PC-9 (cell line): ENCODE measurements at regions not wholly inside any gene's neighbourhood (a gene's known extent, or its start where the extent isn't known, plus 50 kb on each side); places are given as distances from the start of the nearest gene placed in this dataset.

Experiments
- BruUV-seq: library from RNA; stranded (reverse); fragments of 400-500 nt; replicated peaks from 2 replicates; lab custom pipeline; 2021; lab: Mats Ljungman, UMichigan
- CTCF ChIA-PET: fragments of 300-600 bp; sonication (Branson Sonifier 250); formaldehyde crosslinking; loops from one replicate; lab custom pipeline; 2022; ENCODE audit warnings: antibody characterized with exemption; lab: Charles Lee
- POLR2A ChIA-PET: fragments of 300-600 bp; sonication (Branson Sonifier 250); formaldehyde crosslinking; loops from one replicate; lab custom pipeline; 2022; ENCODE audit warnings: antibody characterized with exemption; ENCODE audit not compliant: unreplicated experiment; lab: Charles Lee
- DNase-seq, 2 experiments: peaks; one replicate each; pipeline versions ENCODE4 v3.0.0 to v3.0.0-alpha.2; 2015 to 2022; ENCODE audit warnings: mixed read lengths in 1 of 2
- H2AFZ ChIP-seq: fragments of 200-600 bp; sonication (generic); 2 replicates; pipeline ENCODE4 v1.8.1; 2017; ENCODE audit warnings: antibody characterized with exemption
- H3F3A ChIP-seq: fragments of 200-600 bp; sonication (generic); 2 replicates; pipeline ENCODE4 v1.8.1; 2017; ENCODE audit warnings: antibody characterized with exemption, mild to moderate bottlenecking, low read depth; ENCODE audit not compliant: insufficient read depth
- H3K27ac ChIP-seq: fragments of 200-600 bp; sonication (generic); 2 replicates; pipeline ENCODE4 v1.6.1; 2016; ENCODE audit warnings: mixed run types
- H3K27me3 ChIP-seq: fragments of 200-600 bp; sonication (generic); 2 replicates; pipeline ENCODE4 v1.6.1; 2016; ENCODE audit warnings: low read depth, mixed run types; ENCODE audit not compliant: insufficient read depth
- H3K36me3 ChIP-seq: fragments of 200-600 bp; sonication (generic); 2 replicates; pipeline ENCODE4 v1.6.1; 2016; ENCODE audit warnings: low read depth, mixed run types
- H3K4me1 ChIP-seq: fragments of 200-600 bp; sonication (generic); replicated peaks from 2 replicates; pipeline ENCODE4 v1.6.1; 2016; ENCODE audit warnings: mixed run types; ENCODE audit not compliant: insufficient read depth
- H3K4me2 ChIP-seq: fragments of 200-600 bp; sonication (generic); 2 replicates; pipeline ENCODE4 v1.6.1; 2017; ENCODE audit warnings: mixed run types
- H3K4me3 ChIP-seq: fragments of 200-600 bp; sonication (generic); 2 replicates; pipeline ENCODE4 v1.6.1; 2016; ENCODE audit warnings: mixed run types
- H3K79me2 ChIP-seq: fragments of 200-600 bp; sonication (generic); 2 replicates; pipeline ENCODE4 v1.6.1; 2017; ENCODE audit warnings: low read depth, mixed run types
- H3K9me2 ChIP-seq: fragments of 200-600 bp; sonication (generic); 2 replicates; pipeline ENCODE4 v1.8.1; 2017; ENCODE audit warnings: mild to moderate bottlenecking; ENCODE audit not compliant: insufficient read depth
- H3K9me3 ChIP-seq: fragments of 200-600 bp; sonication (generic); 2 replicates; pipeline ENCODE4 v1.8.1; 2016; ENCODE audit warnings: low read depth; ENCODE audit not compliant: insufficient read depth
- H4K20me1 ChIP-seq: fragments of 200-600 bp; sonication (generic); 2 replicates; pipeline ENCODE4 v1.8.1; 2017; ENCODE audit not compliant: insufficient read depth
- EZH2 ChIP-seq: fragments of 200-600 bp; sonication (generic); IDR thresholded peaks from 2 replicates; pipeline ENCODE4 v1.8.0; 2017; ENCODE audit warnings: antibody characterized with exemption, low read depth
- intact Hi-C: fragments of 100-400 bp; cut with micrococcal nuclease; formaldehyde crosslinking; loops from one replicate; pipeline ENCODE4 v1.10.0; 2022; ENCODE audit not compliant: unreplicated experiment
- TF ChIP-seq, protein P1 (sequence below): fragments of 200-600 bp; sonication (generic); conservative IDR thresholded peaks from 2 replicates; pipeline ENCODE4 v1.6.1; 2017; ENCODE audit warnings: mixed run types, antibody characterized with exemption, mild to moderate bottlenecking, moderate library complexity

DNA sequence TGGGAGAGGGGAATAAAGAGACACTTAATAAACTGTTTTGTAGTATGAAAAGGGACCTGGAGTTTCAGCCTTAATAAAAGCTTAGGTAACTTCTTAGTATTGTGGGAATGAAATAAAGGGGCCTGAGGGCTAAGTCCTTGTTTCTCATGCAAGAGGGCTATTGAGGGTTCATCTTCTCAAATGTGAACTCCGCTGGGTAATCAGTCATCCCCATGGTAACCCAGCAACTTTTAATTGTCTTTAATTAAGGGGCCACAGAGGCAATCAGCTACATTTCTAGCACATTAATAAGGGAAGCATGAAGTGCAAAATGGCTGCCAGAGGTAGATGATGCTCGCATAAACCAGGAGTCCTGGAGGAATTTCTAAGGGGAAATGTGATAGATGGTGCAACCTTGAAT lies 1784.2 kb upstream of the CELF4 start:
- H3K9me3 ChIP-seq: no peaks in the 10 kb centered on the region
- TF ChIP-seq, protein P1, sequence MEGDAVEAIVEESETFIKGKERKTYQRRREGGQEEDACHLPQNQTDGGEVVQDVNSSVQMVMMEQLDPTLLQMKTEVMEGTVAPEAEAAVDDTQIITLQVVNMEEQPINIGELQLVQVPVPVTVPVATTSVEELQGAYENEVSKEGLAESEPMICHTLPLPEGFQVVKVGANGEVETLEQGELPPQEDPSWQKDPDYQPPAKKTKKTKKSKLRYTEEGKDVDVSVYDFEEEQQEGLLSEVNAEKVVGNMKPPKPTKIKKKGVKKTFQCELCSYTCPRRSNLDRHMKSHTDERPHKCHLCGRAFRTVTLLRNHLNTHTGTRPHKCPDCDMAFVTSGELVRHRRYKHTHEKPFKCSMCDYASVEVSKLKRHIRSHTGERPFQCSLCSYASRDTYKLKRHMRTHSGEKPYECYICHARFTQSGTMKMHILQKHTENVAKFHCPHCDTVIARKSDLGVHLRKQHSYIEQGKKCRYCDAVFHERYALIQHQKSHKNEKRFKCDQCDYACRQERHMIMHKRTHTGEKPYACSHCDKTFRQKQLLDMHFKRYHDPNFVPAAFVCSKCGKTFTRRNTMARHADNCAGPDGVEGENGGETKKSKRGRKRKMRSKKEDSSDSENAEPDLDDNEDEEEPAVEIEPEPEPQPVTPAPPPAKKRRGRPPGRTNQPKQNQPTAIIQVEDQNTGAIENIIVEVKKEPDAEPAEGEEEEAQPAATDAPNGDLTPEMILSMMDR: no peak
- no peak for TF ChIP-seq EZH2
- no peak overlapping the region for H3K4me2 ChIP-seq
- intact Hi-C loops: no loop called here
- H4K20me1 ChIP-seq: no peaks in the 10 kb centered on the region
- H3K4me3 ChIP-seq: no peak overlapping the region
- ChIA-PET POLR2A (no interaction called here), CTCF (no interaction called here)
- no peaks in the 10 kb centered on the region for H3K36me3 ChIP-seq
- no peaks in the 10 kb centered on the region for H3K4me1 ChIP-seq
- no peaks in the 10 kb centered on the region for H3K79me2 ChIP-seq
- H3F3A ChIP-seq: no peaks in the 10 kb centered on the region
- no peak overlapping the region for H3K27ac ChIP-seq
- DNase-seq: no peak
- H3K27me3 ChIP-seq: no peaks in the 10 kb centered on the region
- H3K9me2 ChIP-seq: no peaks in the 10 kb centered on the region
- no peak overlapping the region for H2AFZ ChIP-seq
- BruUV-seq: no TSS peak

DNA sequence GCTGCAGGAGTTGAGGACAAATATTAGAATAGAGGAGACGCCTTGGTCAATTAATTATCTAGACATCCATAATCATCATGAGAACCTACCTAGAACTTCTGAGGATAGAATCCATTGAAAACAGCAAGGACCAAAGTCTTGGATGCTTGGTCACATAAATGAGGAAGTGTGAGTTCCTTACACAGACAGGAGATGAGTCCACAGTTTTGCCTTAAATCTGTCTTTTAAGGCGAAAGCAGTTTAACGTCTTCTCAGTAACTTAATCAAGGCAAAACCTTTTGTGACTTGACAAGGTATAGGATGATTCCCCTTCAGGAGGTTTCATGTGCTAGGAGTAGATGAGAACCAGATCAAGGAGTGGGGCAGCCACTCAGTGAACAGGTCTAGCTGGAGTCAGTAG lies 1783.2 kb upstream of the CELF4 start:
- Histone ChIP-seq H3K4me3 (no peak overlapping the region), H3K4me1 (no peaks in the 10 kb centered on the region), H3K4me2 (no peak overlapping the region), H3K79me2 (no peaks in the 10 kb centered on the region), H3K9me2 (no peaks in the 10 kb centered on the region), H3K27ac (no peak overlapping the region), H3K36me3 (no peaks in the 10 kb centered on the region), H3K27me3 (no peaks in the 10 kb centered on the region), H4K20me1 (no peaks in the 10 kb centered on the region), H3K9me3 (no peaks in the 10 kb centered on the region), H2AFZ (no peak overlapping the region), H3F3A (no peaks in the 10 kb centered on the region)
- TF ChIP-seq EZH2: no peak
- TF ChIP-seq, protein P1: no peak
- ChIA-PET POLR2A (interaction anchor here (0.6 to 0.7 kb wide), 2 partner anchors 20 to 62 kb away, joined by 4 to 21 read pairs; no protein-coding TSS in a partner anchor), CTCF (interaction anchor here (0.6 kb wide), 1 partner anchor 122 kb away, joined by 3 read pairs; no protein-coding TSS in a partner anchor)
- no TSS peak for BruUV-seq
- no peak for DNase-seq
- intact Hi-C loops: no loop called here

DNA sequence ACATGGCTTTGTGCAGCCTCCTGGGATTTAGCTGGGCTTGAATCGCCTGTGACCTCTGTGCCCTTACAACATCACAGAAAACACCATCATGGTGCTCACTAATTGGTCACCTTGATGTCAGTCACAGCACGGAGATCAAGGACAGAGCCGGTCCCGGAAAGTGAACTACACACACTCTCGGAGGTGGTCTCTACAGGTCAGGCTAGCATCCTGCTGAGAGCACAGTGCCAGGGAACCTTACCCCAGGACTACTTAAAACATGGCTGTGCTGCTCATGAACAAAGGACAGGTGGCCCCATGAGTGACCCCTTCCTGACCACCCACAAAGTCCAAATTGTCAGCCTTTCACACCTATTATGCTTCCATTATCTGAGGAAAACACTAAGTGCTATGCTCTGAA lies 1782.1 kb upstream of the CELF4 start:
- Histone ChIP-seq H3K36me3 (no peaks in the 10 kb centered on the region), H3K4me3 (no peak overlapping the region), H4K20me1 (no peaks in the 10 kb centered on the region), H3K9me2 (no peaks in the 10 kb centered on the region), H3K4me1 (no peaks in the 10 kb centered on the region), H3K27ac (no peak overlapping the region), H3K79me2 (no peaks in the 10 kb centered on the region), H3K4me2 (no peak overlapping the region), H3F3A (no peaks in the 10 kb centered on the region), H3K9me3 (no peaks in the 10 kb centered on the region), H3K27me3 (no peaks in the 10 kb centered on the region), H2AFZ (no peak overlapping the region)
- ChIA-PET CTCF (no interaction called here), POLR2A (no interaction called here)
- no peak for DNase-seq
- no peak for TF ChIP-seq EZH2
- TF ChIP-seq, protein P1: no peak
- no TSS peak for BruUV-seq
- intact Hi-C loops: no loop called here
